CD4-positive, alpha-beta T cell treated with Interleukin-1 beta for 1 hour (primary cell): ENCODE measurements at regions not wholly inside any gene's neighbourhood (a gene's known extent, or its start where the extent isn't known, plus 50 kb on each side); places are given as distances from the start of the nearest gene placed in this dataset.
"Not testable (repeated sequence)": the region's sequence is repeated elsewhere in the genome, so short reads cannot be mapped to it uniquely, and the experiment has no call there.

Source experiments
- DNase-seq, 2 donors: peaks; one replicate each; pipeline ENCODE4 v3.0.0-alpha.2; 2020 to 2022

DNA sequence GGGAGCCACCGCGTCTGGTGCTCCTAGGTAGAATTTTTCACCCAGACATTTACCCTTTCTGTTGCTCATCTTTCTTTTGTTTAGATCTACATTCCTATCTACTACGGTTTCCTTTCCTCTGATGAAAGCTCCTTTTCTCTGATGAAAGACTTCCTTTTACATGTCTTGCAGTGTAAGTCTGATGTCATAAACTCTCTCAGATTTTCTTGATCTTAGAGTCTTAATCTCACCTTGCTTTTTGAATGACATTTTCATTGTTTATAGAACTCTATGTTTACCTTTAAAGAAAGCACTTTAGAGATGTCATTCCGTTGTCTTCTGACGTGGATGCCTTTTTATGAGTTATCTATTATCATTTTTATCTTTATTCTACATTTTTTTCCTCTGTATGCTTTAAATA is 171.8 kb upstream of the MTPN start:
- DNase-seq: no peak

DNA sequence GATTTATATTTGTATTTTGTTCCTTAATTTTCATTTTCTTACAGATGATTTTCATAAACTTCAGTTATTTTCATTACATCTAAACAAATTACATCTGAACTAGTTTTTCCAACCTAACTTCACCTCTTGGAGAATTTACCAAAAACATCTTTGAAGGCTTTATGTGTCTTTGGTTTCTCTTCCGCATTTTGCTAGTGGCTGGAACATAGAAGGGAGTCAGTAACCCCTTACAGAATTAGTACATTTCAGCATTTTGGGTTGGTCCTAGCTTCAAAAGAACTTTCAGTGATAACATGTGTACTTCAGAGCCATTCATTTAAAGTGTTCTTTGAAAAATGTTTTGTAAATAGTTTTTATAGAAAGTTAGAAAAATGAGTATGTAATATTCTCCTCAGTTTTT is 169.8 kb upstream of the MTPN start:
- no peak for DNase-seq

DNA sequence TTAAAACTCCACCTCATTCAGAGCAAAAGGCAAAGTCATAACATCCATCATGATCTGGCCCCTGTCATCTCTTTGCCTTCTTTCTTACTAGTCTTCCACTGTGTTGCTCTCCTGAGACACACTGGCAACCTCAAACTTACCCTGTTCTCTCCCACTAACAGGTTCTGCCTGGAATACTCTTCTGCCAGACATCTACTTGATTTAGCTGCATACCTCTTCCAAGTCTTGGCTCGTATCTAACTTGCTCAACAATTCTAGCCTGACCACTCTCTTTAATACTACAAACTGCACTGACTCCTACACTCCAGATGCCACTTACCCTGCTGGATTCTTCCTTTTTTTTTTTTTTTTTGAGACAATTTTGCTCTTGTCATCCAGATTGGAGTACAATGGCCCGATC is 167.0 kb upstream of the MTPN start:
- DNase-seq: no peak

DNA sequence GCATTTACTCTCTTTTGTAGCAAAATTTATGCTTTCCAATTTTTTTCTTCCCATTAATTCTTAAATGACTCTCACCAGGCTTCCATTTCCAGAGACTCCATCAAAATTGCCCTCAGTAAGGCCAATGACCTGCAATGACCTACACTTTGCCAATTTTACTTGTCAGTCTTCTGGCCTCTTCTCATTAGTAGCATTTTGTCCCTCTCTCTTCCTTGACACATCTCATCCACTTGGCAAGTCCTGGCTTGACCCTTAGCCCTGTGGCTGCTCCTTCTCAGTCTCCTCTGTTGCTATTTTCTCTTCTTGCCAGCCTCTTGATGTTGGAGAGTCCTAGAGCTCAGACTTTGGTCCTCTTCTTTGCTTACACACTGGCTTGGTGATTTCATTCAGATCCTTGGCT is 166.1 kb upstream of the MTPN start:
- no peak for DNase-seq

DNA sequence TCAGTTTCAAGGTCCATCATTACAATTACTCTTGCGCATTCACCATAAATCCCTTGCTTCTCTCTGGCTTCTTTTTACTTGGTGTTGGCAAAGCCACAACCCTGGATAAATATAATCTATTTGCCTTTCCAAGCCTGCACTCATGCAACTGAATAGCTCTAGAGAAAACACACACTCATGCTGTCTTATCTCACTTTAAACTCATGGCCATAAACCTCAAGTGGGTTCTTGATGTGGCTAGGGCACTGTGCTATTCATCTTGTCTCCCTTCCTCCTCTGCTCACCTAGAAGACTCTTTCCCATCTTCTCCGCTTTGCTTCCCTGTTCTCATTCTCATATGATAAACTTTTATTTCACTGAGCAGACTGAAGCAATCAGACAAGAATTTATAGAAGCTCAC is 165.4 kb upstream of the MTPN start:
- no peak for DNase-seq

DNA sequence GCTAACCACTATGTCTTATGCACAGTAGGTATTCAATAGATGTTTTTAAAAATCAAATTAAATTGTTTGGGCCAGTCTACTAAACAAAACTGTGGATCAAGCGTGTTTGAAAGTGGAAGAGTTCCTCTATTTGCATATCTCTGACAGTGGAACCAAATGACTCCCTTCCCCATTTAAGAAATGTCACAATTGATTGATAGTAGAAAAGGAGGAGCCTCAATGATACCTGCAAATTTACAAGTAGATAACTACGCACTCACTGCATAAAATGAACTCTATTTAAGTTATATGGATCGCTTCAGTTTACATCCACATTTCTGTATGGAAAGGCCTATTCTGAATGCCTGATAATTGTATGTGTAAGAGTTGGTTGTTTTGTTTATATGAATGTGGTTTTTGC is 163.3 kb upstream of the MTPN start:
- no peak for DNase-seq

DNA sequence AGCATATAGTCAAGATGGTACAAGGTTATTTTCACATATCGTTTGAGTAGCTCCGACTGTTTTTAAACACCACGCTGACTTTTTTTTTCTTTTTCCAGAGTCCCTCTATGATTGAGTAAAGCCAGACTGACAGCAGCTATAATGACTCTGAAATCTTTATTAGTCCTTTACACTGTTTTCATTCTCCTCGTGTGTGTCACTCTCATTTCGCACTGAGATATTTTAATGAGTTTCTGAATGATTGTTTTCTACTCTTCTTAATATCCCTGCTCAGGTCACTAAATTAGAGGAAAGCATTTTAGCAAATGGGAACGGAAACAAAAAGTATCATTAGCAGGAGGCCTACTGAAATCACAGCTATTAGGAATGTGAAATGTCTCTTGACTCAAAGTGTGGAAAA is 162.3 kb upstream of the MTPN start:
- no peak for DNase-seq

DNA sequence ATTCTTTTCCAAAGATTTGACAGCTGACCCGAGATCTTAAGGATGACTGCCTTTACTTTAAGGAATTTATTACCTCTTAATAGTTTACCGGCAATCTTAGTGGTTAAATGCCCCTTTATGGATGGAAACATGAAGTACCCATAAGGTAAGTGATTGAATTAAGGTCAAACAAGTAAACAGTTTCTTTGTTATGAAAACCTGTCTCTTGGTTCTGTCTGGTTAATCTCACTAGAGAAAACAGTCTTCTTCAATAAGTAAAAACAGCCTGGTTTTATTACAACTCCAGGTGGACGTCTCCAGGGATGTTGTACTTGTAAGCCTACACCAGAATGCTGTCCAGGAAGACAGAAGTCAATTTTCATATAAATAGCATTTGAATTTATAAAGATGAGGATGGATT is 161.8 kb upstream of the MTPN start:
- no peak for DNase-seq

DNA sequence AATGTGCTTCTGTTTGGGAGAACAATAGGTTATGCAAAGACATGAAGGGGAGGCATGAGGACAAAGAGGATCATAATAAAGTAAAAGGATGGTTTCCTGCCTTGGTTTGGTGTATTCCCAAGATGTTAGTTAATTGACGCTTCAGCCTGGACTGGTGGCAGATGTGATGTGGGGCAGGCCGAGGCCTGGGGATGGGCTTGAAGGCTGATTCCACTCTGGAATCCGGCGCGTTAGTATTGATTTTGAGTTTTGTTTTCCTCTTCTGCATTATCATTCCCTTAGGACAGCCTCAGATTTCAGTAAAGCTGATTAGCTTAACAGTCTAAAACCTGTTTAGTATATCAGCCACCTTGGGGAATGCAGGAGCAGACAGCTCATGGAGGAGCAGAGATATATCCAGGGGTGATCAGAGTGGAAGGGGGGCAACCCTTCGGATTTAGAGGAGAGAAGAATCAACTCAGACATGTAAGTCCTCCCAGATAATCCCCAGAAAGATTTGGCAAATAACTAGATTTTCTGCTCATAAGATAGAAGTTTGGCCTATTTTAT is 159.8 kb upstream of the MTPN start:
- DNase-seq: no peak

DNA sequence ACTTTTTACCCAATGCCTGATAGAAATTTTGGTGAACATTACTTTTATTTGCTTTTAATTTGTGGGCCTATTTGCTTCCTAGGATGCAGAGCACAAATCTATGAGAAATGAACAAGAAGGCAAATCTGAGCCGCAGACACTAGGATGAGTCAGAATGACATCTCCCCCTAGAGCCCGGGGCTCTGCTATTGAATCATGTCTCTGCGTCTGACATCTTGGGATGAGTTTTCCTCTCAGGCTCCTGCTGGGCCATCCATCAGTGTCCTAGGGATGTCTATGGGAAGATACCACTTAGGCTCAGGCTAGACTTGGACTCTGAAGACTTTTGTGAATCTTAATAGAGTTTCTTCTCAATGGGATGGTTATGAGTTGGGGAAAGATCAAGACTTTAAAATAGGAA is 157.3 kb upstream of the MTPN start:
- no peak for DNase-seq

DNA sequence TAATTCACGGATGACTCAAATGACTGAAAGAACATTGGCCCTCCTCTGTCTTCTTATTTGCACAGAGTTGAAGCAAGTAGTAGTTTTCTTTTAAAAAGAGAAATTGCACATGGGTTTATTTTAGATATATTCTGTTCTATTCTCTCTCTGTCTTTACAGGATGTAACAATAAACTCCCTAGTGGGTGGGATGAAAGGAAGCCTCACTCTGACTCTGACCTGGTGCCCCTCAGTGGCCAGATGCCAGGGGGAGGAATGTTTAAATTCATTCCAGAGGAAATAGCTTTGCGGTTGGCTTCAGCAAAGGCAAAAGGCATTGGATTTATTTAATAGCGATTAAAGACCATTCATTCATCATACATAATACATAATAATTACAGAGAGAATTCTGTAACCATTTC is 156.4 kb upstream of the MTPN start:
- no peak for DNase-seq

DNA sequence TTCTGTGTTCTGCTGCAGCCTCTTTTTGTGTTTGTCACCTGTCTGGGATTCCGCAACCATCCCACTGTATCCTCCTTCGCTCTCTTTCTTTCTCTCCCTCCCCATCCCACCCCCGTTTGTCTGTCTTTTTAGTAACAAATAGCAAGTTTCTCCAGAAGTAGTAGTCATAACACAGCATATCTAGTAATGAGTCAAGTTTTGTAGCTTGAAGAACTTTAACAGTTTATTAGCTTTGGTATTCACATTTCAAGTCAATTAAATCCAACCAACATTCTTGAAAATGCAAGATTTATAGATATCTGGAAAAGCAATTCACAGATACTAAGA is 154.1 kb upstream of the MTPN start:
- no peak for DNase-seq

DNA sequence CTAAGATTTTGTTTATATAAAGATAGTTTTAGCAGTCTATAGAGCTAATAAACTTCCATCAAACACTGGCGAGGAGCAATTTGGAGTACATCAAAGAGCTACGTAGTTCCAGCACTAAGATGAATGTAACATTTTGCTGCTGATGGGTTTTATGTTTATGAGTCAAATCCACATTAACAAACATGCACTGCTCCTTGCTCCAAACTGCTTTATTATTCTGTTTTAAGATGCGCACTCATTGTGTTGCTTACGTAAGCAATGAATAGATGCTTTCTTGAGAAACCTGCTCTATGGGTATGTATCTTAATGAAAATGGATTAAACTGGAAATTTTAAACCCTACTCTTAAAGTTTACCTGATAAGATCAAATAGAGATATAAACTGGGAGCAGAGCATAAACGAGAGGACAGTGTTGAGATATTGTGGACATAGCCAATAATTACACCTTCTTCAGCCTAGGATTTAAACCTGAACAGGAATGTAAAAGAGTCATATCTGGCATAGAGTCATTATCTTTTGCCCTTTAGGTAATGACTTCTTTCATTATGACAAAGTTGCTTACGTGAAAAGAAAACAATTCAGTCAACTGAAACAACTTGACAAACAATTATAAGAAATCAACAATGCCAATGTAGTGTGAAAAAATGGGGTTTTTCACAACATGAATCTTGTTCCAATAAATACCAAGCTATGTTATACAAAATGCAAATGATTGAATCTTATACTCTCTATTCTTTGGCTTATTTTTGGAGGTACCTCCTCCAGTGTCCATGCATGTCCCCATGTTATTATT is 153.5 kb upstream of the MTPN start:
- DNase-seq: no peak

DNA sequence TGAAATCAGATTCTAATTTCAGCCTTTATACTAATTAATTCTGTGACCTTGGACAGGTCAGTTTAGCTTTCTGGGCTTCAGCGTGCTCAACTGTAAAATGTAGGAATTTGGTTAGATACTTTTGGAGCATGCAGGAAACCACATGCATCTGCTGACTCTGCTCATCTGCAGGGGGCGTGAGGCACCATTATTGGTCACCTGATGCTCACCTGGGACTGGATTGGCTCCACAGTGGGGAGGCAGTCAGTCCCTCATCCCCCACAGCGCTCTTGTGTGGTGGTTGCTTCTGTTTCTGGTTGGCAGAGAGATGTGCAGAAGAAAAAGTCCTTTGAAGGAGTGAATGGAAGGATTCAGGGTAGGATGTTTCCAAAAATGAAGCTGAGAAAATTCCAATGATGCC is 150.9 kb upstream of the MTPN start:
- no peak for DNase-seq

DNA sequence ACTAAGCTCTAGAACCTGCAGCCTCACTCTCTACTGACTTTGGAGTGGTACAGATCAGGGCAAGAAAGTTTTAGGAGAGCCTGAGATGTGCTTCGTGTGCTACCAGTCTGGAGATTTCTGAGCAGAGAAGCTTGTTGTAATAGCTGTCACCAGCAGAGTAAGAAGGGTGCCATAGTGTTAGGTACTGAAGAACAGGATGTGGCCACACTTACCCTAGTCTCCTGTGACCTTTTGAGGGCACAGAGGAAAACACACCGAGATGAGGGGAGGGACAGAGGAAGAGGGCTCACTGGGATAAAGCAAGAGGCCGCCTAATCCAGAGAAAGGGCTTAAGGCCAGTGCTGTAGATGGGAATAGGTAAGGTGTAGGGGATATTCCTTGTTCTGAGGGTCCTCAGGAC is 146.2 kb upstream of the MTPN start:
- DNase-seq: no peak

DNA sequence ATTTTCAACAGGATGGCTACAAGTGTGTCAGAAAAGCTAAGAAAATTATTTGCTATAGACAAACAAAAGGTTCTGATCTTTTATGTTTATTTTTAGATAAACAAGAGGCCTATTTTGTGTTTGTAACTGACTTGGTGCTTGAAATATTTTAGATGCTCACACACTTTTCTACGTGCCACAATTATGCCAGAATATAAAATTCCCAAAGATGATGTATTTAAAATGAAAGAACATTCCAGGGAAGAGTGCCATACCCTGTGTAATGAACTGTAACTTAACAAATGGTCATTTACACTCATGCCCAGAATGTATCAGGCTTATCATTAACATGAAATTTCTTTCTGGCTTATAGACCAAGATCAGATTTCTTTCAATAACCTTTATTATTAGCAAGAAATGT is 144.9 kb upstream of the MTPN start:
- DNase-seq: no peak

DNA sequence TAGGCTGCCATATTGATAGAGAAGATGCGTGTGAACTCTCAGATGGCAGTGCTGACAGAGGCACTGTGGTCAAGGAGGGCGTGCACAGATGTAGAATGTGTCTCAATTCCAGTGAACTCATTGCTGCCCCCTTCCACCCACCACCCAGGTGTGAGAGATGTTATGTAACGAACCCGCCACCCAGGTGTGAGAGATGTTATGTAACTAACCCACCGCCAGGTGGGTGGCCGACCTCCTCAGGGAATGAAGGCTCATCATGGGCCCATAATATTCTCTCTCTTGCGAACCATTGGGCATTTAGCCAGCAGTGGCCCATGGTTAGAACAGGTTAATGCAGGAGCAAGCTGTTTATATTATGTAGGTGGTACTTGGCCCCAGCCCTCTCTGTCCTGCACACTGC is 140.4 kb upstream of the MTPN start:
- DNase-seq: no peak

DNA sequence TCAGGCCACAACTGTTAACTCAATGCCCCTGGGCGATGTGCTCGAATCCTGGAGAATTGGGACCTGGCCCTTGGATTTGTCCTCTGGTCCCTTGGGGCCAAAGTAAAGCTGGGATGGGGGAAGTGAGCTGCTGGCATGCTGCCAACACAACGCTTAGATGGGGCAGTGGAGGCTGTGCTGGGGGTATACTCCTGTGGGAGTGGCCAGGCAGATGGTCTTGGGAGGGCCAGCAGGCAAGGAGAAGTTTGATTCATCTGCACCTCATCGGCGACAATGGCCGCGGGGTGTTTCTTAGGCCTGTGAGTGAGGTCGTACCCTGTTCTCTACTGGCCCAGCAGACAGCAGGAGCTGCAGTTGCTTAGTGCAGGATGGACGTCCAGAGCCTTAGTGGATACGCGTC is 139.0 kb upstream of the MTPN start:
- no peak for DNase-seq

DNA sequence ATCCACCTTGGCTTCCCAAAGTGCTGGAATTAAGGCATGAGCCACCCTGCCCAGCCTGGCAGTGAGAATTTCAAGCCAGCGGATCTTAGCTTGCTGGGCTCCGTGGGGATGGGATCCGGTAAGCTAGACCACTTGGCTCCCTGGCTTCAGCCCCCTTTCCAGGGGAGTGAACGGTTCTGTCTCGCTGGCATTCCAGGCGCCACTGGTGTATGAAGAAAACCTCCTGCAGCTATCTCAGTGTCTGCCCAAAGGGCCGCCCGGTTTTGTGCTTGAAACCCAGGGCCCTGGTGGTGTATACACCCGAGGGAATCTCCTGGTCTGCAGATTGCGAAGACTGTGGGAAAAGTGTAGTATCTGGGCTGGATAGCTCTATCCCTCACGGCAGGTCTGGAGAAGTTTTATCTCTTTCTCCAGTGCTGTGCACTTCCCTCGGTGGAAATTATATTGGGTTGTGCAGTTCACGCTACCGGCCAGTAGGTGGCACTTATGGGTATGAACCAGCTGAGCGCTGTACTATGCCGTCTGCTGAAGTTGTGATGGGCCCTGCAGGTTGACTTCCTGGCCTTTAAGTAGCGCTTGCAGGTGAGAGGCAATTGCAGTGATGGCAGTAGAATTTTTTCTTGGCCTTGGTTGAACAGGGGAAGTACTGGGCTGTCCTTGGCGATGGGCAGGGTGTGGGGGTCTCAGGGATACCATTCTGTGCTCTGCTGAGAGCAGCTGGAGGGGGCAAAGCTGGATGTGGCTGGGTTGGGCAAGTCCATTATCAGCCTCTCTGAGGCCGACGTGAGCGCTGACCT is 138.0 kb upstream of the MTPN start:
- DNase-seq: peak; percentile 15 to 45

DNA sequence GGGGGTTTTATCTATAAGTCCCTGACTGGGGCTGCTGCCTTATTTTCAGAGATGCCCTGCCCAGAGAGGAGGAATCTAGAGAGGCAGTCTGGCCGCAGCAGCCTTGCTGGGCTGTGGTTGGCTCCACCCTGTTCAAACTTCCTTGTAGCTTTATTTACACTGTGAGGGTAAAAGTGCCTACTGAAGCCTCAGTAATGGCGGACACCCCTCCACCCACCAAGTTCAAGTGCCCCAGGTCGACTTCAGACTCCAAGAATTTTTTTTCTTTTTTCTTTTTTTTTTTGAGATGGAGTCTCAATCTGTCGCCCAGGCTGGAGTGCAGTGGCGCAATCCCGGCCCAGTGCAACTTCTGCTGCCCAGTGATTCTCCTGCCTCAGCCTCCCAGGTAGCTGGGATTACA is 137.3 kb upstream of the MTPN start:
- DNase-seq: not testable (repeated sequence)

DNA sequence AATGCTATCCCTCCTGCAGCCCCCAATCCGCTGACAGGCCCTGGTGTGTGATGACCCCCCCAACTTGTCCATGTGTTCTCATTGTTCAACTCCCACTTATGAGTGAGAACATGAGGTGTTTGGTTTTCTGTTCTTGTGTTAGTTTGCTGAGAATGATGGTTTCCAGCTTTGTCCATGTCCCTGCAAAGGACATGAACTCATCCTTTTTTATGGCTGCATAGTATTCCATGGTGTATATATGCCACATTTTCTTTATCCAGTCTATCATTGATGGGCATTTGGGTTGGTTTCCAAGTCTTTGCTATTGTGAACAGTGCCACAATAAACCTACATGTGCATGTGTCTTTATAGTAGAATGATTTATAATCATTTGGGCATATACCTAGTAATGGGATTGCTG is 131.9 kb upstream of the MTPN start:
- not testable (repeated sequence) for DNase-seq

DNA sequence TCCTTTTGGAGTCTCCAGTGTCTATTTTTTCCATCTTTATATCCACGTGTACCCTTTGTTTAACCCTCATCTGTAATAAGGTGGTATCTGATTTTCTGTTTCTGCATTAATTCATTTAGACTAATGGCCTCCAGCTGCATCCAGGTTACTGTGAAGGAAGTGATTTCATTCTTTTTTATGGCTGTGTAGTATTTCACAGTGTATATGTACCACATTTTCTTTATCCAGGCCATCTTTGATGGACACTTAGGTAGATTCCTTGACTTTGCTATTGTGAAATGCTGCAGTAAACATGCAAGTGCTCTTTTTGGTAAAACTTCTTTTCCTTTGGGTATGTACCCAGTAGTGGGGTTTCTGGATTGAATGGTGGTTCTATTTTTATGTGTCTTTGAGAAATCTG is 128.0 kb upstream of the MTPN start:
- DNase-seq: no peak

DNA sequence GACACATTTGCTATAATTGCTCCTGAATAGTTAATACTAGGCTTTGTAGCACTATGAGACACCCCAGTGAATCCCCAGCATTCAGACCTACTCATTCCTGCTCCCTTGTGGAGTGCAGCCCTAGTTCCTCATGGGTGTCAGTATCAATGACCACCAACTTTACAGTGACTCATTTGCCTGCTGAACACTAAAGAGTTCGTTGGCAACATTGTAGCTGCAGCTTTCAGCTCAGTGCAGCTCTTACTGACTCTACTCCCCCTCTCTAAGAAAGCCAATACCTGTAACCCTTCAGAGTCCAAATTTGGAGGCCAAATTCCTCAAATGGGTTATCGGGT is 127.1 kb upstream of the MTPN start:
- no peak for DNase-seq

DNA sequence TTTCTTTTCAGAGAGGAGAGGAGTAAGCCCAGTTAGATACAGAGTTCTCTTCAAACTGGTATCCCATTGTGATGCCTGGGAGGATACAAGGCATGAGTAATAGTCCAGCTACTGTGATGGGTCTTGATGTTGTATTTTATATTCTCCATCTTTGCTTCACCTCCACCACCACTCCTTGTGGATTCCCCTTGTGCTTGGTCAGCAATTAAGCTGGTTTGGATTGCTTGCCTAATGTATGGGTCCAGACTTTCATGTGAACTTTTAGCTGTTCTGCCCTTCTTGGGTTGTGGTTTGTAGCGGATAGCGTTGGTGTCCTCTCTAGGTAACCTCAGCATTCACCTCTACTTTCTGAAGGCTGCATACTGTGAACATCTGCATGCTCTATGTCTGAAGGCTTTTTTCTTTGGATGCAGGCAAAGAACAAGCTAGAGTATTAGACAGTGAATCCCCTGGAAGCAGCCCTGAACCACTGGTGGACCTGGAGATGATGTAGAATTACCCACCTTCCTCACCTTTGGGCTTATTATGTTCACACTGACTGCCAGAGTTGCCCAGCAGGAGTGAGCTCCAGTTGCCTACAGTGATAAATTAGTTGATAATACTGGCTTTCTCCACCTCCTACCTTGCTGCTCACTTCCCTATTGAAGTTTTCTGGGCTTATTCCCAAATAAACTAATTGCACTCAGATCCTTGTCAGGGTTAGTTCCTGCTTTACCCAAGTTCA is 126.5 kb upstream of the MTPN start:
- no peak for DNase-seq
